NCI-H2107 (cell line): ENCODE measurements at regions not wholly inside any gene's neighbourhood (a gene's known extent, or its start where the extent isn't known, plus 50 kb on each side); places are given as distances from the start of the nearest gene placed in this dataset.
"Not testable (repeated sequence)": the region's sequence is repeated elsewhere in the genome, so short reads cannot be mapped to it uniquely, and the experiment has no call there.

Experiments
- DNase-seq: peaks from one replicate; lab custom pipeline; 2025; lab: John Stamatoyannopoulos, UW

DNA sequence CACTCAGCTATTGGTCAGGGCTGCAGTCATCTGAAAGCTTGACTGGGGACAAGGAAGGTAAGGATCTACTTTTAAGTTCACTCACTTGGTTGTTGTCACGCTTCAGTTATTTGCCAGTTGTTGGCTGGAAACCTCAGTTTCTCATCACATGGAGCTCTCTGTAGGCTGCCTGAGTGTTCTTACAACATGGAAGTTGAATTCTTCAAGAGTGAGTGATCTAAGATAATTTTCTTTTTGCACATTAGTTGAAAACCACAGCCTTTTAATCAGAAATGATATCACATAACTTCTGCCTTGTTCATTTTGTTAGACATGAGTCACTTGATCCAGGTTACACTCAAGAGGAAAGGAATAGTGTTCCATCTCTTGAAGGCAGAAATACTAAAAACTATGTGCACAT is 552.7 kb downstream of the RAPGEF2 start:
- no peak for DNase-seq

DNA sequence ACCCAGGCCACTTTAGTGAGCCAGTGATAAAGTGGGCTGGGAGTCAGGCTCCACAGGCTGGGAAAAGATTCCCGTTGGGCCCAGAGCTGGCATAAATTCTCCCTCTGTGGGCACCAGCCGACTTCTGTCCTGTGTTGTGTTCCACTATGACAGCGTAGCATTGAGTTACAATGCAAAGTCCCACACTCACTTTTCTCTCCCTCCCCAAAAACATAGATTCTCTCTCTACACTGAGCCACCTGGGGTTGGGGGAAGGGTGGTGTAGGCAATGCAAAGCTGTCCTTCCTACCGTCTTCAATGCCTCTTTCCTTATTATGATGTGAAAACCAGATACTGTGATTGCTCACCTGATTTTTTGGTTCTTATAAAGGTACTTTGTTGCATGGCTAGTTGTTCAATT is 566.2 kb downstream of the RAPGEF2 start:
- DNase-seq = no peak

DNA sequence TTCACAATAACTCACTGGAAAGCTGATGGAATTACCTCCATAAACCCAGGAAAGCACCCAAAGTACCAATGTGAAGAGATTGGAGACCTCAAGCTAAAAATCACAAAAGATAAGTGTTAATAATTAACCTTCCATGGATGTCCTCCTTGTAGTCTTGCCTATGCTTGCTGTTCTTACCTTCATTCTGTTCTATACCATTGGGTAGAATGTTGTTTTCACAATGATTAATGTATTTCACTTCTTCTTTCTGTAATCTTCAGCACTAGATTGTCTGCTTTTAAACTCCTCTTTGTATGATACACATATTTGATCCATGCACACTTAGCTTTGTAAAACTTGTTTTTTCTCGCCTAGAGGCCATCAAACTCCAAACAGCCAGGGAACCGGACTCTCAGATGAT is 570.3 kb downstream of the RAPGEF2 start:
- DNase-seq = no peak

DNA sequence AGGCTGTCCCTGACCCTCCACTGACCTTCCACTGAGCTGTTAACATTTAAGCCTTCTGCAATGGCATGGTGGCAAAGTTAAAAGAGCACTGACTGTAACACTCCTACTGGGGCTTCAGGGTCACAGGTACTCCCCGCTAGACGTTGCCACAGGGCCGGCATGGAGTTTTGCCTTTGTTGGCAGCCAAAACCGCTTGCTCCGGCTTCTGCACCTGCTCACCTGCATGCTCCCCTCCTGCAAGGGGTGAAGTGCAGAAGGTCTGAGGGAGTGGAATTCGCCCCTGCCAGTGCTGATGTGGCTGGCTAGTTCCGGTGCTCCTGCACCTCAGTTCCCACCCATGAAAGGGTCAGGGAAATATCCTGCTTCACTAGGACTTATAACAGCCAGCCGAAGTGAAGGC is 571.4 kb downstream of the RAPGEF2 start:
- no peak for DNase-seq

DNA sequence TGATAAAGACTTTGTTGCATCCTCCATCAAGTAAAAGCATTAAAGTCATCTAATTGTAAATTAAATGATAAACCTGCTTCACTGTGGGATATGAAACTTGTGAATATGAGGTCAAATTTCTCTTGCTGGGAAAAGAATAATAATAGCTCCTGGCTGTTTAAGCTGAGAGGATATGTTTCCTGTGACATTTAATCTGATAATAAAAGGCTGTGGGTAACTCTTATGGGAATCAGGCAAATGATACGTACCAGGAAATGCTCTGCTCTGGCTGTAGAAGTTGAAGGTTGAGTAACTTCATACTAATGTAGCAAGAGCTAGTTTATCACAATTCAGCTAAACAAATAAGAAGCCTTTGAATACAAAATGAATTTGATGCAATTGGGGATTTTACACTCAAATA is 574.6 kb downstream of the RAPGEF2 start:
- DNase-seq = no peak

DNA sequence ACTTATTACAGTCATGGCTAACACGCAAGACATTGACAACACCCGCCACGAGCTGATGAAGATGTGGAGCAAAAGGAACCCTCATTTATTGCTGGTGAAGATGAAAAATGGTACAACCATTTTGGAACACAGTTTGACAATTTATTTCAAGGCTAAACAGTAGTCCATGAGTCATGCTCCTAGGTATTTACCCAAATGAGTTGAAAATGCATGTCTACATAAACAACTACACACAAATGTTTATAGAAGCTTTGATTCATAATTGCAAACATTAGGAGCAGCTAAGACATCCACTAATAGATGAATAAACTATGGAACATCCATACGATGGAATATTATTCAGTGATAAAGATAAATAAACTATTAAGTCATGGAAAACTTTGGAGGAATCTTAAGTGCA is 580.1 kb downstream of the RAPGEF2 start:
- no peak for DNase-seq

DNA sequence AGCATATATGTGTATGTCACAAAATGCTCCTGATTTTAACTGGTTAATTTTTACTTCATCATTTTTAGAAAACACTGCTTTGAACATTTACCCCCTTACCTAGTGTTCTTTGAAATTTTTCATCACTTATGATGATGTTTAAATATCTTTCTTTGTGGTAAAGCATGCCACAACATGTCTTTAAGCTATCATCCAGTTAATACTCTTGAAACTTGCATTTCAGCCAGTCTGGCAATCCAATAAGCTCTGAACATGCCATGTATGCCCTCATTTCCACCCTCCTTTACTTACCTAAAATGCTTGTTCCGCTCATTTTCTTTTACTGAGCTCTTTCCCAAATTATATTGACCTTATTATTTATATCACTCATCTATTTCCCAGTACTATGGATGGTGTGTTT is 581.2 kb downstream of the RAPGEF2 start:
- no peak for DNase-seq

DNA sequence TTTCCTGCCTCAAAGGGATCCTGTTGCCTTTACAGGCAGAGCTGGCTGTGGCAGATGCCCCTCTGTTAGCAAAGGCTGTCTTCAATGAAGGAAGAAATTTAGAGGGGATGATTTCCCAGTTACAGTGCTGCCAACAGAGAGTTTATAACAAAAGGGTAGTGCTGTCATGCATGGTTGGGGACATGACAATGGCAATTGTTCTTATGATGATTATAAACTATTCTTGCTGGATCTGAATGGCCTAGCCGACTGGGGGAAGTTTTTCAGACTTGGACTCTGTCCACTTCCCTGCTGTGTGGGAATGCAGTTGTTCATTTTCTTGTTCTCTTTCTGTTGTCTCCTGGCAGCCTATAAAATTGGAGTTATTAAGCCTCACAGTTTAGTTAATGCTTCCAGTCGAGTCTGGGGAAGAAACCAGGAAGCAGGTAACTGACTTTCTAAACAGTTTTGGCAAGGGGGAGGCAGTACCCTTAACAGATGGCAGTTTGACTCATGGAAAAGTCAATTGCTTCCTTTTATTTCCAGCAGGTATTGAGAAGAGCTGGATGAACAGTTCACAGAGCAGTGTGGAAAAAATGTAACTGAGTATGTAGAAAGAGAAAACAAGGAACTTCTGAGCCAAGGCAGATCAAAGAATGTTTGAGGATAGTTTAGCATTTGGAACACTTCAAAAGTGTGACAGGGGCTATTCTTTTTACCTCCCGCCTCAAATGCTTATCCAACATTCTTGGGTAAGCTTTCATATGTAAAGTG is 582.6 kb downstream of the RAPGEF2 start:
- DNase-seq = no peak

DNA sequence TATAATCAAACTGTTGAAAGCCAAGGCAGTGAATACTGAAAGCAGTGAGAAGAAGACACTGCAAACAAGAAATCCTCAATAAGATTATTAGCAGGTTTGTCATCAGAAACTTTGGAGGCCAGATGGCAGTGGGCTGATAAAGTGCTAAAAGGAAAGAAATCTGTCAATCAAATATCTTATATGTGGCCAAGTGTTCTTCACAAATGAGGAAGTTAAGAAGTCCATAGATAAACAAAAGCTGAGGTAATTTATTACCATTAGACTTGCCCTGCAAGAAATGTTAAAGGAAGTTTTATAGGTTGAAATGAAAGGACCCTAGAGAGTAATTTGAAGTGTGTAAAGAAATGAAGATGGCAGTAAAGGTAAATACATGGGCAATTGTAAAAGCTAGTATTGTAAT is 586.6 kb downstream of the RAPGEF2 start:
- no peak for DNase-seq

DNA sequence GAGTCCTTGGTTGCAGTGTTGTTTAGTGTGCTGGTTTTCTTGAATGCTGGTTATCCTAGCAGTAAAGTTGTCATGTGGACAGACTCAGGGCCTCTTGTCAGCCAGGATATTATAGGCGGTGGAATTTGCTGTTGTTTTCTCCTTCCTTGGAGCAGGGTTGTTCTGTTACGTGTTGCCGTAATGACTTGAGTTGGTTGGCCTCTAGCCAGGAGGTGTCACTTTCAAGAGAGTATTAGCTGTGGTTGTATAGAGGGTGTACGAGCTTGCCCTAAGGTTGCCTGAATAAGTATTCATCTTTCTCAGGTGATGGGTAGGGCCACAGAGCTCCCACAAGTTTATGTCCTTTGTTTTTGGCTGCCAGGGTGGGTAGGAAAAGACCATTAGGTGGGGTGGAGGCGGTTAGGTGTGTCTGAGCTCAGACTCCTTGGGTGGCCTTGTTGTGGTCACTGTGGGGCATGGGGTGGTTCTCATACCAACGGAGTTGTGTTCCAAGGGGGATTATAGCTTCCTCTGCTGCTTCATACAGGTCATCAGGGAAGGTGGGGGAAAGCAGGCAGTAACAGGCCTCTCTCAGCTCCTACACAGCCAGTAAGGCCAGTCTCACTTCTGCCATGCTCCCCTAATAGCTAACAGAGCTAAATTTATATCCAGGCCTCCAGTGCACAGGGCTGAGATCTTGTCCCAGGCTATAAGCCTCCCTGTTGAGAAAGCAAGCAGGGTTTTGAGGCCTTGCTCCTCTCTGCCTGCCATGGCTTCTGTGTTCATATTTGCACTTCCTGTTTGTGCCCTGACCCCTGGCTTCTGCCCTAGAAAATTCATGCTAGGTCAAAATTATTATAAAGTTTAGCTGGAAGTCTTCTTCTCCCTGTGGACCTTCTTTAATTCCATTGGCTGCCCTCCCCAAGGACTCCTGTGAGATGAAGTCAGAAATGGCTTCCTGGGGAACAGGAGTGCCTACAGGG is 594.7 kb downstream of the RAPGEF2 start:
- DNase-seq = no peak

DNA sequence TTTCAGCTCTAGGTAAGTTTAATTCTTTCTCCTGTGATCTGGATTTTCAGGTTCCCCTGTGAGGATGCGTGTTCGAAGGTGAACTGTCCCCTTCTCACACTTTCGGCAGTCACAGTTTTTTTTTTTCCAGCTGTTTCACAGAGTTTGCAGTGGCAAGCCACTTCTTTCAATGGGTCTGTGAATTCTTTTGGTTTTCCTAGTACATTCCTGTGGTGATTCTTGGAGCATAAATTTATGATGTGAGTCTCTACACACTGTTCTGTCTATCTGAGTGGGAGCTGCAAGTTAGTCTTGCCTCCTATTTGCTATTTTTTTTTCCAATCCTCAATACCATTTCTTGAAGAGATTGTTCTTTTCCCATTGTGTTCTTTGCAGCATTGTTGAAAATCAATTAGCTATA is 595.5 kb downstream of the RAPGEF2 start:
- no peak for DNase-seq

DNA sequence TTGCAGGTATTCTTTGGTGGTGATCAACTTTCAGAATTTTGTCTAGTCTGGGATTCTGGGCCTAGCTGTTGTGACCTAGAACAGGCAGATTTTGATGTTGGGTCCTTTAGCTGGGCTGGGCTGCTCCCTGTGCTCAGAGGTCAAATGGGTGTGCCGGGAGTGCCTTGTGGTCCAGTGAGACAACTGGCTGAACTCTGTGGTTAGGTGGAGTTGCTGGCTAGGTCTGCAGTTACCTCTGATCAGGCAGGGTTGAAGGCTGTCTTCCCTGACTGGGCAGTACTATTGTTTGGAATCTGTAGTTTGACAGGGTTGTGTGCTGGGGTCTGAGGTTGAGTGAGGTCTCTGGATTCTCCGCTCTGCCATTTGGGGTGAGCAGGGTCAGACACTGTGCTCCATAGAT is 599.3 kb downstream of the RAPGEF2 start:
- no peak for DNase-seq

DNA sequence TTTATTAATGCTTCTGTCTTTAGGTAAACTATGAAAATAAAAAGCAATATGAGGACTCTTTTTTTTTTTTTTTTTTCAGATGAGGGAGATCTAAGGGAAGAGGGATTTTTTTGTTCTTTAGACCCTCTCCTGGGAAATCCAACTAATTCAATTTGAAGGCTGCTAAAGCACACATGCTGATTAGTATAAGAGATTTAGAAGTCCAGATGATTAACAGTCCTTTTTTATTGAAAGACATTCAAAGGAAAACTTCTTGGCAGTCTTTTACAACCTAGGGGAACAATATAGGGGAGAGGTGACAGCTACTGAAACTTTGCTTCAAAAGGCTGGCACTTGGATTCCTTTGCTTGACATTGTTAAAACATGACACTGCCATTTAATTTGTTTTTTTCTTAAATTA is 602.5 kb downstream of the RAPGEF2 start:
- DNase-seq = no peak

DNA sequence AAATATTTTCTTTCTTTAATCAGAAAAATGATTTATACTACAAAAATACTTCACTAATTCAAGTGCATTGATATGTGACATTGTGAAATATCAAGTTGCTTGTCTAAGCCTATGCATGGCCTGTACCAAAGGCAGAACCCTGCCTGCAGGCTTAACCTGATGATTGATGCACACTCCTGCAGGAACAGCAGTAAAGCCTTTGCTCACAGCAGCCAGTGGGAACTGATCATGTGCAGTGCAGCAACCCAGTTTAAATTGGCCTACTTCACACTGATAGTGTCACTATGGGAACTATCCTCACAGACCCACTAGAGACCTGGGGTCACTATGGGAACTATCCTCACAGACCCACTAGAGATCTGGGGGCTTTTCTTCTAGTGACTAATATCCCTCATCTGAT is 603.8 kb downstream of the RAPGEF2 start:
- DNase-seq = no peak

DNA sequence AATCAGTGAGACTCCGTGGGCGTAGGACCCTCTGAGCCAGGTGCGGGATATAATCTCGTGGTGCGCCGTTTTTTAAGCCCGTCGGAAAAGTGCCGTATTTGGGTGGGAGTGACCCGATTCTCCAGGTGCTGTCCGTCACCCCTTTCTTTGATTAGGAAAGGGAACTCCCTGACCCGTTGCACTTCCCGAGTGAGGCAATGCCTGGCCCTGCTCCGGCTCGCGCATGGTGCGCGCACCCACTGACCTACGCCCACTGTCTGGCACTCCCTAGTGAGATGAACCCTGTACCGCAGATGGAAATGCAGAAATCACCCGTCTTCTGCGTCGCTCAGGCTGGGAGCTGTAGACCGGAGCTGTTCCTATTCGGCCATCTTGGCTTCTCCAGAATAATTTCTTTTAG is 612.3 kb downstream of the RAPGEF2 start:
- DNase-seq = not testable (repeated sequence)

DNA sequence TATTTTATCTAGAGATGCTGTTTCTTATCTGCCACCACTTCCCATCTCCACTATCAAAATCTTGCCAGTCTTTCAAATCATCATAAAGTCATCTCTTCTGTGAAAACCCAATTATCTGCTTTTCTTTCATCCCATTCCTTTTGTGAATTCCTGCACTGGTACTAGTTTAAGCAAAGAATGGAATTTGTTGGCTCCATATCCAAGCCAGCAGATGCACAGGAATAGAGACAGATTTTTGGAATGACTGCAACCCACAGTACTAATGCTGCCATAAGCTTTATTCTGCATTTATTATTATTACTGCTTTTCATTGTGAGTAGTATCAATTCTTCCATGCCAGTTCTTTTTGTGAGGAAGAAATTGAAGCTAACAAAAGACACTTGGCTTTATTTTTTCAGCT is 616.7 kb downstream of the RAPGEF2 start:
- no peak for DNase-seq

DNA sequence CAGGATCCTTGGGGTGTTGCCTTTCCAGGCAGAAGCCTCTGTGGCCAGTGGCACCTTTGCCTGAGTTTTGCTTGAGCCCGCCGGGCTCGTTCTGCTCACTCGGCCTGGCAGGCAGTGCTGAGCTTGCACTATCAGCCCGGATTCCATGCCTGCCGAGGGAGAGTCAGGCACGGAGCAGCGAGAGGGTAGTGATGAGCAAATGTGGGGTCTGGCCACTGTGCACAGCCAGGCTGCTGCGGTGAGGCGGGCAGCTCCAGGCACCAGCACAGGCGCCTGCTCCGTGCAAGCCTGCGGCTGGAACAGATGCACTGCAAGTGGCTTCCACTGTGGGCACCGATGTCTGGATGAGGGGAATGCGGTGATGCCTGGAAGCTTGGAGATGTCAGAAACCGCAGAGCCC is 619.2 kb downstream of the RAPGEF2 start:
- DNase-seq = no peak

DNA sequence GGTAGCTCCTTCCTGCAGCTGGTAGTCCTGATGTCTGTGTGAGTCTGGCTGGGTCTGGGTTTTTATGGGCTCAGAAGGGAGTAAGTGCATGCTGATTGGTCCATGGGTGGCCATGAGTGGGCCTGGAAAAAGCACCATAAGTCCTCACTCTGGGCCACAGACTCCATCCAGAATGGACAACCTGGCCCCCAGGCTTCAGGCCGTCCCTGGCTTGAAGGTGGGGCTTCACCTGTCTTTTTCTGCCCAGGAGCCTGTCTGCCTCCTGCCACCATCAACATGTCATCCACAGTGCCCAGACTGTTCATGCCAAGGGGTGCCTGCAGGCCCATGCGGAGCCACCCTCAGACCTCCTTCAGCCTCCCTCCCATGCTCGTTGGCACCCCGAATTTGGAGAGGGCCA is 620.0 kb downstream of the RAPGEF2 start:
- DNase-seq = no peak

DNA sequence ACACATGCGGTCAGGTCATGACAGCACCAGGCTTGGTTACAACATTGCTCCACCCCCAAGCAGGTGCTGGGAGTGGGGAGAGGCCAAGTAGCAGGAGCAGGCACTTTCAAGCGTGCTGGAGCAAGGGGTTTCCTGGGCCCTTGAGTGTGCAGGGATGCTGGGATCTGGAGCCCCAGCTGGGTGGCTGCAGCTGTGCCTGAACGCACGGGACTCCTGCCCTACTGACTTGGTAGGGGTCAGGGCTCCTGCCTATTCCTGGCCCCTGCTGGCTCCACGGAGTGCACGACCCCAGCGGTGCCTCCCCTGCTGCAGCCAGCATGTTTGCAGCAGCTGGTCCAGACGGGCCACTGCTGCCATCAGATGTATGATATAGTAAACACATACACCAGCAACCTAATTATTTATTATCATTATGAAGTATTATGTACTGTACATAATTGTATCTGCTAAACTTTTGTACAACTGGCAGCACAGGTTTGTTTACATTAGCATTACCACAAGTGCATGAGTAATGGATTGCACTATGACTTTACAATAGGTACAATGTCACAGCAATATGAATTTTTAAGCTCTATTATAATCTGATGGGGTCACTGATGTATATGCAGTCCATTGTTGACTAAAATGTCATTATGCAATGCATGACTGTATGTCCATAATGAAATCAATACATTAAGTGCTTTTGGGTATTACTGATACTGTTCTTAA is 620.6 kb downstream of the RAPGEF2 start:
- no peak for DNase-seq

DNA sequence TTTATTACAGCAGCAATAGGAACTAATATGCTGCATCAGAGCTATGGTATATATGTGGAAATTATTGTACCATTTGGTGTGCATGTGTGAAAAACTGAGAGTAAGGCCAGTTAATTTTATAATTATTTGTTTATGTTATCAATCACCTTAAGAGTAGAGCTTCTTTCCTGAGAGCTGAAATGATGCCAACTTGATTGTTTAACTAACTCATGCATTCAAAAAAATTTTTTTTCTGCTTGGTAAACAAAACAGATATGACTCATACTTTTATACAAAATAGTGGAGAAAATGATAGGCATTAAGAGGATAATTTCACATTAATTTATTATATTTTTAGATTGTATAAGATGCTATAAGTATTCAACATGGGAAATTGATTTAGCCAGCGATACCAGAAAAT is 622.7 kb downstream of the RAPGEF2 start:
- DNase-seq = no peak

DNA sequence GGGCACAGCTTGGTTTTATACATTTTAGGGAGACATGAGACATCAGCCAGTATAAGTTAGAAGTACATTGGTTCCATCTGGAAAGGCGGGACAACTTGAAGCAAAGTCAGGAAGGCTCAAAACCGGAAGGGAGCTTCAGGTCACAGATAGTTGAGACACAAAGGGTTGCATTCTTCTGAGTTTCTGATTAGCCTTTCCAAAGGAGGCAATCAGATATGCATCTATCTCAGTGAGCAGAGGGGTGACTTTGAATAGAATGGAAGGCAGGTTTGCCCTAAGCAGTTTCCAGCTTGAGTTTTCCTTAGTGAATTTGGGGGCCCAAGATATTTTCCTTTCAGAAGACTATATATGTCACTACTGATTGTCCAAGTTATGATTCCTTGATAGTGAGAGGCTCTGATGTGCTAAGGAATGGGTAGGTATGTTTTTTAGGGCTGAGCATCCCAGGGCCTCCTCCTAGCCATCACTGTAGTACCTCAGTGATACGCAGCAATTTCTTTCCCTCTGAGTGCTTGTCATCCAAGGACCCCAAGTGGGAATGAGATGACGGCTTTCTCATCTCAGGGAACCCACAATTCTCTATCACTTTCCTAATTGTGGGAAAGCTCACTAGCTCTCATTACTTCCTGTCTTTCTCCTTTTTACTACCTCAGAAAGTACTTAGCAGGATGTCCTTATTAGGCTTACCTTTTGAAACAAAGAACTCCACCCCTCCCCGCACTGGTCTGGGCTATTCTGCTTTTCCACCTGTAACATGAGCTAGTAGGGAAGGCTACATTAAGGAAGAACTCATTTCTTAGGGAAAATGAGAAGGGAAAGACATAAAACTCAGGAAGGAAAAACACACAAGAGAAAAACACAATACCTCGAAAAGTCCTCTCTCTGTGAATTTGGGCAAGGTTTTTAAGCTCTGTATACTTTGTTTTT is 632.7 kb downstream of the RAPGEF2 start:
- DNase-seq = no peak

DNA sequence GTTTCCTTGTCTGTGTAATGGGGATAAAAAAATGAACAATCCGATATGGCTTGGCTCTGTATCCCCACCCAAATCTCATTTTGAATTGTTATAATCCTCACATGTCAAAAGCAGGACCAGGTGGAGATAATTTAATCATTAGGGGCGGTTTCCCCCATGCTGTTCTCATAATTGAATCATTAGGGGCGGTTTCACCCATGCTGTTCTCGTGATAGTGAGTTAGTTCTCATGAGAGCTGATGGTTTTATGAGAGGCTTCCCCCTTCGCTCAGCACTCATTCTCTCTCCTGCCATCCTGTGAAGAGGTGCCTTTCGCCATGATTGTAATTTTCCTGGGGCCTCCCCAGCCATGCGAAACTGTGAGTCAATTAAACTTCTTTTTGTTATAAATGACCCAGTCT is 633.5 kb downstream of the RAPGEF2 start:
- no peak for DNase-seq
